T-helper 2 cell treated with Interferon-gamma antibody and Interleukin-4, amounts not matched to agents 100 ng/mL and 5 ng/mL, for 36 hours (primary cell): ENCODE measurements at regions not wholly inside any gene's neighbourhood (a gene's known extent, or its start where the extent isn't known, plus 50 kb on each side); places are given as distances from the start of the nearest gene placed in this dataset.

Source experiments
- intact Hi-C: fragments of 100-400 bp; cut with micrococcal nuclease; formaldehyde crosslinking; loops from one replicate; pipeline ENCODE4 v1.15.1; 2023

GRCh38 chr16:86798247-86799041, 220.1 kb downstream of the FOXL1 start:
- intact Hi-C loops: no loop called here

GRCh38 chr16:86799367-86799766, 221.0 kb downstream of the FOXL1 start:
- intact Hi-C loops: no loop called here

GRCh38 chr16:86800894-86801293, 222.5 kb downstream of the FOXL1 start:
- intact Hi-C loops: no loop called here

- intact Hi-C loops: no loop called here
Measured at GRCh38 chr16:86802013-86802412, 223.7 kb downstream of the FOXL1 start.

- intact Hi-C loops: no loop called here
Measured at GRCh38 chr16:86805188-86805587, 226.8 kb downstream of the FOXL1 start.

GRCh38 chr16:86806181-86806837, 228.0 kb downstream of the FOXL1 start:
- intact Hi-C loops: no loop called here

- intact Hi-C loops: no loop called here
Measured at GRCh38 chr16:86806838-86807351, 228.5 kb downstream of the FOXL1 start.

GRCh38 chr16:86808863-86809444, 230.6 kb downstream of the FOXL1 start:
- intact Hi-C loops: no loop called here

GRCh38 chr16:86809458-86809955, 231.2 kb downstream of the FOXL1 start:
- intact Hi-C loops: no loop called here

- intact Hi-C loops: no loop called here
Measured at GRCh38 chr16:86810062-86810461, 231.7 kb downstream of the FOXL1 start.

- intact Hi-C loops: no loop called here
Measured at GRCh38 chr16:86812363-86812970, 234.1 kb downstream of the FOXL1 start.

- intact Hi-C loops: no loop called here
Measured at GRCh38 chr16:86814256-86814655, 235.9 kb downstream of the FOXL1 start.

- intact Hi-C loops: no loop called here
Measured at GRCh38 chr16:86816930-86817625, 238.7 kb downstream of the FOXL1 start.

GRCh38 chr16:86818671-86819532, 240.6 kb downstream of the FOXL1 start:
- intact Hi-C loops: no loop called here

- intact Hi-C loops: no loop called here
Measured at GRCh38 chr16:86819533-86819892, 241.2 kb downstream of the FOXL1 start.

- intact Hi-C loops: no loop called here
Measured at GRCh38 chr16:86821895-86822294, 243.5 kb downstream of the FOXL1 start.

- intact Hi-C loops: no loop called here
Measured at GRCh38 chr16:86823125-86823524, 244.8 kb downstream of the FOXL1 start.

- intact Hi-C loops: no loop called here
Measured at GRCh38 chr16:86823888-86824671, 245.7 kb downstream of the FOXL1 start.

- intact Hi-C loops: no loop called here
Measured at GRCh38 chr16:86824751-86825296, 246.5 kb downstream of the FOXL1 start.
